Activated T-cell treated with anti-CD3 and anti-CD28 coated beads, Interleukin-2, amount 50 U/mL, for 4 hours (primary cell): ENCODE measurements at regions not wholly inside any gene's neighbourhood (a gene's known extent, or its start where the extent isn't known, plus 50 kb on each side); places are given as distances from the start of the nearest gene placed in this dataset.

Experiments
- ATAC-seq, 2 donors: fragments of 200-7000 bp; cut with Tn5 transposase; one replicate each; pipeline ENCODE4 v1.10.0; 2021
- DNase-seq: peaks from one replicate; pipeline ENCODE4 v3.0.0-alpha.2; 2020
- H3K27me3 Mint-ChIP-seq: one replicate; pipeline ENCODE4 v1.8.0; 2021; ENCODE audit warnings: low read depth, mixed read lengths
- H3K36me3 Mint-ChIP-seq: one replicate; pipeline ENCODE4 v1.8.0; 2022; ENCODE audit warnings: mixed read lengths; ENCODE audit not compliant: insufficient read depth
- H3K4me1 Mint-ChIP-seq: one replicate; pipeline ENCODE4 v1.8.0; 2021; ENCODE audit warnings: low read depth, mixed read lengths
- H3K4me3 Mint-ChIP-seq: one replicate; pipeline ENCODE4 v1.8.0; 2021; ENCODE audit warnings: mild to moderate bottlenecking, moderate library complexity, mixed read lengths
- H3K9me3 Mint-ChIP-seq: one replicate; pipeline ENCODE4 v1.8.0; 2021; ENCODE audit warnings: mixed read lengths

- Mint-ChIP-seq H3K4me1 (no peaks in the 10 kb centered on the region), H3K27me3 (peaks cover 14% of the 10 kb centered on the region)
- ATAC-seq = no peak
Measured at GRCh38 chr5:155068616-155069100, 55.1 kb downstream of the KIF4B start.

GRCh38 chr5:155069961-155070360 is 56.4 kb downstream of the KIF4B start:
- no peak for DNase-seq
- Mint-ChIP-seq H3K27me3 (peaks cover 10% of the 10 kb centered on the region), H3K36me3 (no peaks in the 10 kb centered on the region), H3K4me1 (no peaks in the 10 kb centered on the region), H3K9me3 (peaks cover 8% of the 10 kb centered on the region), H3K4me3 (no peak overlapping the region)
- ATAC-seq = no peak

More at GRCh38 chr5:155068616-155069100, 55.1 kb downstream of the KIF4B start:
- H3K36me3 Mint-ChIP-seq = no peaks in the 10 kb centered on the region
- peaks cover 8% of the 10 kb centered on the region for H3K9me3 Mint-ChIP-seq
- no peak overlapping the region for H3K4me3 Mint-ChIP-seq
- no peak for DNase-seq

- no peak overlapping the region for H3K4me3 Mint-ChIP-seq
- H3K36me3 Mint-ChIP-seq = no peaks in the 10 kb centered on the region
- DNase-seq (no peak), ATAC-seq (no peak)
- H3K27me3 Mint-ChIP-seq = peaks cover 10% of the 10 kb centered on the region
- H3K4me1 Mint-ChIP-seq = no peaks in the 10 kb centered on the region
- H3K9me3 Mint-ChIP-seq = peaks cover 8% of the 10 kb centered on the region
Measured at GRCh38 chr5:155070781-155071180, 57.2 kb downstream of the KIF4B start.

GRCh38 chr5:155076379-155076778 is 62.8 kb downstream of the KIF4B start:
- peaks cover 6% of the 10 kb centered on the region for H3K27me3 Mint-ChIP-seq
- H3K4me1 Mint-ChIP-seq = no peaks in the 10 kb centered on the region

GRCh38 chr5:155079698-155080097 is 66.1 kb downstream of the KIF4B start:
- Mint-ChIP-seq H3K4me1 (no peaks in the 10 kb centered on the region), H3K9me3 (no peaks in the 10 kb centered on the region), H3K4me3 (no peak overlapping the region), H3K27me3 (peaks cover 6% of the 10 kb centered on the region), H3K36me3 (no peaks in the 10 kb centered on the region)
- ATAC-seq (no peak), DNase-seq (no peak)

More at GRCh38 chr5:155076379-155076778, 62.8 kb downstream of the KIF4B start:
- ATAC-seq (no peak), DNase-seq (no peak)
- Mint-ChIP-seq H3K9me3 (peaks cover 8% of the 10 kb centered on the region), H3K36me3 (no peaks in the 10 kb centered on the region), H3K4me3 (no peak overlapping the region)

GRCh38 chr5:155080721-155081120 is 67.2 kb downstream of the KIF4B start:
- no peak for ATAC-seq
- H3K9me3 Mint-ChIP-seq = no peaks in the 10 kb centered on the region
- no peak for DNase-seq
- H3K27me3 Mint-ChIP-seq = peaks cover 6% of the 10 kb centered on the region
- no peaks in the 10 kb centered on the region for H3K4me1 Mint-ChIP-seq
- H3K36me3 Mint-ChIP-seq = no peaks in the 10 kb centered on the region
- H3K4me3 Mint-ChIP-seq = no peak overlapping the region

GRCh38 chr5:155081618-155082017 is 68.1 kb downstream of the KIF4B start:
- Mint-ChIP-seq H3K4me3 (no peak overlapping the region), H3K4me1 (no peaks in the 10 kb centered on the region), H3K9me3 (no peaks in the 10 kb centered on the region), H3K36me3 (no peaks in the 10 kb centered on the region), H3K27me3 (peaks cover 9% of the 10 kb centered on the region)
- DNase-seq = no peak
- no peak for ATAC-seq

- no peak for ATAC-seq
- Mint-ChIP-seq H3K4me3 (no peak overlapping the region), H3K9me3 (no peaks in the 10 kb centered on the region), H3K27me3 (peaks cover 9% of the 10 kb centered on the region), H3K4me1 (no peaks in the 10 kb centered on the region), H3K36me3 (no peaks in the 10 kb centered on the region)
- DNase-seq = no peak
Measured at GRCh38 chr5:155082401-155082800, 68.8 kb downstream of the KIF4B start.

- Mint-ChIP-seq H3K4me1 (no peaks in the 10 kb centered on the region), H3K9me3 (no peaks in the 10 kb centered on the region), H3K36me3 (no peaks in the 10 kb centered on the region), H3K4me3 (no peak overlapping the region), H3K27me3 (peaks cover 6% of the 10 kb centered on the region)
- DNase-seq = no peak
- no peak for ATAC-seq
Measured at GRCh38 chr5:155085282-155085989, 71.9 kb downstream of the KIF4B start.

GRCh38 chr5:155087036-155087435 is 73.5 kb downstream of the KIF4B start:
- Mint-ChIP-seq H3K4me1 (no peaks in the 10 kb centered on the region), H3K27me3 (peaks cover 6% of the 10 kb centered on the region), H3K9me3 (no peaks in the 10 kb centered on the region), H3K36me3 (no peaks in the 10 kb centered on the region), H3K4me3 (no peak overlapping the region)
- ATAC-seq (no peak), DNase-seq (no peak)

- Mint-ChIP-seq H3K9me3 (no peaks in the 10 kb centered on the region), H3K36me3 (no peaks in the 10 kb centered on the region), H3K4me3 (no peak overlapping the region), H3K27me3 (peaks cover 12% of the 10 kb centered on the region), H3K4me1 (no peaks in the 10 kb centered on the region)
- no peak for DNase-seq
- no peak for ATAC-seq
Measured at GRCh38 chr5:155088811-155089210, 75.3 kb downstream of the KIF4B start.

GRCh38 chr5:155089643-155090042 is 76.1 kb downstream of the KIF4B start:
- no peaks in the 10 kb centered on the region for H3K36me3 Mint-ChIP-seq
- H3K4me3 Mint-ChIP-seq = no peak overlapping the region
- H3K4me1 Mint-ChIP-seq = no peaks in the 10 kb centered on the region
- H3K27me3 Mint-ChIP-seq = peaks cover 12% of the 10 kb centered on the region
- ATAC-seq = no peak
- no peaks in the 10 kb centered on the region for H3K9me3 Mint-ChIP-seq
- no peak for DNase-seq

GRCh38 chr5:155091063-155091648 is 77.6 kb downstream of the KIF4B start:
- ATAC-seq (no peak), DNase-seq (no peak)
- no peaks in the 10 kb centered on the region for H3K4me1 Mint-ChIP-seq
- H3K9me3 Mint-ChIP-seq = no peaks in the 10 kb centered on the region
- H3K4me3 Mint-ChIP-seq = no peak overlapping the region
- peaks cover 17% of the 10 kb centered on the region for H3K27me3 Mint-ChIP-seq
- no peaks in the 10 kb centered on the region for H3K36me3 Mint-ChIP-seq

GRCh38 chr5:155091768-155092717 is 78.5 kb downstream of the KIF4B start:
- H3K9me3 Mint-ChIP-seq = no peaks in the 10 kb centered on the region
- ATAC-seq = no peak
- no peaks in the 10 kb centered on the region for H3K36me3 Mint-ChIP-seq
- peaks cover 15% of the 10 kb centered on the region for H3K27me3 Mint-ChIP-seq
- no peak for DNase-seq
- no peaks in the 10 kb centered on the region for H3K4me1 Mint-ChIP-seq
- H3K4me3 Mint-ChIP-seq = no peak overlapping the region
